DOHH2 (cell line): ENCODE measurements at regions not wholly inside any gene's neighbourhood (a gene's known extent, or its start where the extent isn't known, plus 50 kb on each side); places are given as distances from the start of the nearest gene placed in this dataset.

ENCODE experiments used
- H3F3A ChIP-seq: fragments of 200-600 bp; sonication (generic), shearing (Covaris generic); 2 replicates; pipeline ENCODE4 v1.6.0; 2016; ENCODE audit warnings: antibody characterized with exemption, mild to moderate bottlenecking; ENCODE audit not compliant: control insufficient read depth, insufficient read depth
- H3K27ac ChIP-seq: fragments of 200-600 bp; sonication (generic); 2 replicates; pipeline ENCODE4 v1.5.1; 2014; ENCODE audit warnings: low read depth, mild to moderate bottlenecking, low read length, moderate library complexity
- H3K27me3 ChIP-seq: fragments of 200-600 bp; sonication (generic); 2 replicates; pipeline ENCODE4 v1.6.1; 2014; ENCODE audit warnings: mild to moderate bottlenecking, low read length, mixed read lengths; ENCODE audit not compliant: control insufficient read depth
- H3K36me3 ChIP-seq: fragments of 200-600 bp; sonication (generic); 2 replicates; pipeline ENCODE4 v1.6.1; 2014; ENCODE audit warnings: mild to moderate bottlenecking, low read length, moderate library complexity, mixed read lengths; ENCODE audit not compliant: control insufficient read depth
- H3K4me1 ChIP-seq: fragments of 200-600 bp; sonication (generic); 2 replicates; pipeline ENCODE4 v1.6.1; 2014; ENCODE audit warnings: mild to moderate bottlenecking, low read length, mixed read lengths; ENCODE audit not compliant: control insufficient read depth
- H3K4me2 ChIP-seq: fragments of 200-600 bp; sonication (generic); 2 replicates; pipeline ENCODE4 v1.6.0; 2014; ENCODE audit warnings: mild to moderate bottlenecking, low read length, moderate library complexity
- H3K4me3 ChIP-seq: fragments of 200-600 bp; sonication (generic); 2 replicates; pipeline ENCODE4 v1.5.1; 2014; ENCODE audit warnings: mild to moderate bottlenecking, low read length, mixed read lengths
- H3K79me2 ChIP-seq: fragments of 200-600 bp; sonication (generic); 2 replicates; pipeline ENCODE4 v1.6.1; 2014; ENCODE audit warnings: mild to moderate bottlenecking, low read length, mixed read lengths; ENCODE audit not compliant: control insufficient read depth
- H3K9me2 ChIP-seq: fragments of 200-600 bp; sonication (generic); replicated peaks from 2 replicates; pipeline ENCODE4 v1.6.1; 2014; ENCODE audit warnings: mild to moderate bottlenecking, low read length, mixed read lengths; ENCODE audit not compliant: control insufficient read depth
- H3K9me3 ChIP-seq: fragments of 200-600 bp; sonication (generic); 2 replicates; pipeline ENCODE4 v1.6.1; 2014; ENCODE audit warnings: antibody characterized with exemption, low read length, mixed read lengths; ENCODE audit not compliant: control insufficient read depth, insufficient read depth
- H4K20me1 ChIP-seq: fragments of 200-600 bp; sonication (generic); 2 replicates; pipeline ENCODE4 v1.6.0; 2014; ENCODE audit warnings: low read depth, mild to moderate bottlenecking, antibody characterized with exemption, low read length, moderate library complexity; ENCODE audit not compliant: control insufficient read depth, insufficient read depth
- CTCF ChIP-seq: fragments of 200-600 bp; sonication (generic); IDR thresholded peaks from one replicate; pipeline ENCODE4 v1.5.1; 2014; ENCODE audit warnings: antibody characterized with exemption, mild to moderate bottlenecking, low read depth, low read length; ENCODE audit not compliant: poor library complexity, severe bottlenecking
- EZH2phosphoT487 ChIP-seq: fragments of 200-600 bp; sonication (generic); IDR thresholded peaks from 2 replicates; pipeline ENCODE4 v1.6.1; 2017; ENCODE audit warnings: borderline replicate concordance, mild to moderate bottlenecking, antibody characterized with exemption, low read length, moderate library complexity, mixed read lengths

GRCh38 chr20:23287354-23288190, 63.0 kb upstream of the NXT1 start:
- Histone ChIP-seq H3K36me3 (no peaks in the 10 kb centered on the region), H4K20me1 (no peaks in the 10 kb centered on the region), H3K9me2 (no peaks in the 10 kb centered on the region), H3K4me3 (no peak overlapping the region), H3K27me3 (no peaks in the 10 kb centered on the region), H3K9me3 (no peaks in the 10 kb centered on the region), H3K4me1 (no peaks in the 10 kb centered on the region), H3K4me2 (no peak overlapping the region), H3F3A (no peaks in the 10 kb centered on the region), H3K79me2 (no peaks in the 10 kb centered on the region), H3K27ac (no peak overlapping the region)
- TF ChIP-seq EZH2phosphoT487 (no peak), CTCF (no peak)

- no peaks in the 10 kb centered on the region for H3K27me3 ChIP-seq
- H3K36me3 ChIP-seq, result no peaks in the 10 kb centered on the region
- H3K4me1 ChIP-seq, result no peaks in the 10 kb centered on the region
- H3K79me2 ChIP-seq, result no peaks in the 10 kb centered on the region
- H3K4me3 ChIP-seq, result no peak overlapping the region
- H4K20me1 ChIP-seq, result no peaks in the 10 kb centered on the region
- no peak overlapping the region for H3K27ac ChIP-seq
- H3K4me2 ChIP-seq, result no peak overlapping the region
- TF ChIP-seq CTCF (no peak), EZH2phosphoT487 (no peak)
- H3K9me3 ChIP-seq, result no peaks in the 10 kb centered on the region
- H3K9me2 ChIP-seq, result no peaks in the 10 kb centered on the region
- H3F3A ChIP-seq, result no peaks in the 10 kb centered on the region
Measured at GRCh38 chr20:23286346-23286745, 64.2 kb upstream of the NXT1 start.

GRCh38 chr20:23285536-23285935, 65.1 kb upstream of the NXT1 start:
- Histone ChIP-seq H3K4me3 (no peak overlapping the region), H3F3A (no peaks in the 10 kb centered on the region), H3K27me3 (no peaks in the 10 kb centered on the region), H3K4me1 (no peaks in the 10 kb centered on the region), H3K36me3 (no peaks in the 10 kb centered on the region), H3K9me3 (no peaks in the 10 kb centered on the region), H3K79me2 (no peaks in the 10 kb centered on the region), H4K20me1 (no peaks in the 10 kb centered on the region), H3K4me2 (no peak overlapping the region), H3K27ac (no peak overlapping the region), H3K9me2 (no peaks in the 10 kb centered on the region)
- TF ChIP-seq CTCF, result no peak
- no peak for TF ChIP-seq EZH2phosphoT487
